HL-60 (cell line): ENCODE measurements at regions not wholly inside any gene's neighbourhood (a gene's known extent, or its start where the extent isn't known, plus 50 kb on each side); places are given as distances from the start of the nearest gene placed in this dataset.

ENCODE experiments used
- GABPA ChIP-seq: IDR thresholded peaks from 2 replicates; pipeline ENCODE4 v1.6.1; 2012; ENCODE audit warnings: low read depth
- TF ChIP-seq, protein P1 (sequence below): IDR thresholded peaks from one replicate; pipeline ENCODE4 v1.5.1; 2011; ENCODE audit warnings: low read length, control low read depth, inconsistent platforms; ENCODE audit not compliant: insufficient read depth

DNA sequence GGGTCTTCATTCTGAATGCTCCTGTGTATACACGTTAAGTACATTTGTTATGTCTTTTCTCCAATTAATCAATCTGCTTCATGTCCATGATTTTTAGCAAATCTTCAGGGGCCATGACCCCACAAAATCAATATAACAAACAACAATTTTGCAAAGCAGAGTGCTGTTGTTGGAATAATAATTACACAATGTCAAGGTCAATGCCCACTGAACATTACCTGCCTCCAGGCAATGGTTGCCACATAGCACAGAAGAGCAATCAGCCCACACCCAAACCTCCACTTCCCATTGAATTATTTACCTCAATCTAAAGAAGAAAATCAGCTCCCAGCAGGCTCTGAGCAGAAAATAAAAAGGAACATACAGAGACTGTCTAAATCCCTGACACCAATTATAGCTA, 208.8 kb upstream of the USP9Y start:
- TF ChIP-seq, protein P1, sequence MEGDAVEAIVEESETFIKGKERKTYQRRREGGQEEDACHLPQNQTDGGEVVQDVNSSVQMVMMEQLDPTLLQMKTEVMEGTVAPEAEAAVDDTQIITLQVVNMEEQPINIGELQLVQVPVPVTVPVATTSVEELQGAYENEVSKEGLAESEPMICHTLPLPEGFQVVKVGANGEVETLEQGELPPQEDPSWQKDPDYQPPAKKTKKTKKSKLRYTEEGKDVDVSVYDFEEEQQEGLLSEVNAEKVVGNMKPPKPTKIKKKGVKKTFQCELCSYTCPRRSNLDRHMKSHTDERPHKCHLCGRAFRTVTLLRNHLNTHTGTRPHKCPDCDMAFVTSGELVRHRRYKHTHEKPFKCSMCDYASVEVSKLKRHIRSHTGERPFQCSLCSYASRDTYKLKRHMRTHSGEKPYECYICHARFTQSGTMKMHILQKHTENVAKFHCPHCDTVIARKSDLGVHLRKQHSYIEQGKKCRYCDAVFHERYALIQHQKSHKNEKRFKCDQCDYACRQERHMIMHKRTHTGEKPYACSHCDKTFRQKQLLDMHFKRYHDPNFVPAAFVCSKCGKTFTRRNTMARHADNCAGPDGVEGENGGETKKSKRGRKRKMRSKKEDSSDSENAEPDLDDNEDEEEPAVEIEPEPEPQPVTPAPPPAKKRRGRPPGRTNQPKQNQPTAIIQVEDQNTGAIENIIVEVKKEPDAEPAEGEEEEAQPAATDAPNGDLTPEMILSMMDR: no peak
- no peak for TF ChIP-seq GABPA
